ENCODE measurements at regions not wholly inside any gene's neighbourhood (a gene's known extent, or its start where the extent isn't known, plus 50 kb on each side); places are given as distances from the start of the nearest gene placed in this dataset.

DNA sequence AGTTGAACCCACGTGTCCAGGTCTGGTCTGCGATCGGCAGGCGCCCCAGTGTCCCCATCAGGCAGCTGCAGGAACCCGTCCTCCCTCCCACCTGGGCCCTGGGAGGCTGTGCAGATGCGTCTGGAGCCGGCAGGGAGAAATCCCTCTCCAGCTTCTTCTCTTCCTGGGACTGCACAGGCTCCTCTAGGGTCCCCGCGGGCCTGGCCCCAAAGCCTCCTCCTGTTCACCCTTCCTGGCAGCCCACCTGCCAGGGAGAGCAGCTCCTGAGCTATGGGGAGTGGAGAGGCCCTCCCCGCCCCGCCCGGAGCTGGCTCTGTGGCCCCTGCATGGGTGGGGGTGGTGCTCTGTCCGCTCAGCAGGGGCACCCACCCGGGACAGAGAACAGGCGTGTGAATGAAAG is 179.2 kb upstream of the ALKAL2 start:
- no peaks in the 10 kb centered on the region for H3K36me3 ChIP-seq (ENCODE audit: low read depth)
- DNase-seq = no peak
- TF ChIP-seq, protein P1, sequence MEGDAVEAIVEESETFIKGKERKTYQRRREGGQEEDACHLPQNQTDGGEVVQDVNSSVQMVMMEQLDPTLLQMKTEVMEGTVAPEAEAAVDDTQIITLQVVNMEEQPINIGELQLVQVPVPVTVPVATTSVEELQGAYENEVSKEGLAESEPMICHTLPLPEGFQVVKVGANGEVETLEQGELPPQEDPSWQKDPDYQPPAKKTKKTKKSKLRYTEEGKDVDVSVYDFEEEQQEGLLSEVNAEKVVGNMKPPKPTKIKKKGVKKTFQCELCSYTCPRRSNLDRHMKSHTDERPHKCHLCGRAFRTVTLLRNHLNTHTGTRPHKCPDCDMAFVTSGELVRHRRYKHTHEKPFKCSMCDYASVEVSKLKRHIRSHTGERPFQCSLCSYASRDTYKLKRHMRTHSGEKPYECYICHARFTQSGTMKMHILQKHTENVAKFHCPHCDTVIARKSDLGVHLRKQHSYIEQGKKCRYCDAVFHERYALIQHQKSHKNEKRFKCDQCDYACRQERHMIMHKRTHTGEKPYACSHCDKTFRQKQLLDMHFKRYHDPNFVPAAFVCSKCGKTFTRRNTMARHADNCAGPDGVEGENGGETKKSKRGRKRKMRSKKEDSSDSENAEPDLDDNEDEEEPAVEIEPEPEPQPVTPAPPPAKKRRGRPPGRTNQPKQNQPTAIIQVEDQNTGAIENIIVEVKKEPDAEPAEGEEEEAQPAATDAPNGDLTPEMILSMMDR (conservative IDR thresholded peaks at IDR 0.05) = no peak
- no peak for TF ChIP-seq EZH2 (IDR thresholded peaks at IDR 0.05; ENCODE audit: low read depth)
- intact Hi-C loops (cut with micrococcal nuclease; ENCODE audit: unreplicated experiment) = no loop called here
- no peaks in the 10 kb centered on the region for H3K79me2 ChIP-seq (ENCODE audit: low read depth)
- no peak overlapping the region for H2AFZ ChIP-seq
- H3K9me2 ChIP-seq (ENCODE audit: insufficient read depth) = no peaks in the 10 kb centered on the region
- no peak overlapping the region for H3K4me3 ChIP-seq
- H3K27me3 ChIP-seq (ENCODE audit: insufficient read depth, low read depth) = 0 out of 2 replicates have a peak, but pooled peaks cover 7% of the 10 kb centered on the region
- no peaks in the 10 kb centered on the region for H3K9me3 ChIP-seq (ENCODE audit: insufficient read depth, low read depth)
- CTCF ChIA-PET = no interaction called here
- no peaks in the 10 kb centered on the region for H3F3A ChIP-seq (ENCODE audit: insufficient read depth, low read depth)
- H3K27ac ChIP-seq = no peak overlapping the region
- BruUV-seq (replicated peaks) = no TSS peak
- peak overlapping the region; percentile 32 for H3K4me2 ChIP-seq
- POLR2A ChIA-PET (ENCODE audit: unreplicated experiment) = no interaction called here
- no peaks in the 10 kb centered on the region for H4K20me1 ChIP-seq (ENCODE audit: insufficient read depth)
- no peaks in the 10 kb centered on the region for H3K4me1 ChIP-seq (replicated peaks; ENCODE audit: insufficient read depth)

DNA sequence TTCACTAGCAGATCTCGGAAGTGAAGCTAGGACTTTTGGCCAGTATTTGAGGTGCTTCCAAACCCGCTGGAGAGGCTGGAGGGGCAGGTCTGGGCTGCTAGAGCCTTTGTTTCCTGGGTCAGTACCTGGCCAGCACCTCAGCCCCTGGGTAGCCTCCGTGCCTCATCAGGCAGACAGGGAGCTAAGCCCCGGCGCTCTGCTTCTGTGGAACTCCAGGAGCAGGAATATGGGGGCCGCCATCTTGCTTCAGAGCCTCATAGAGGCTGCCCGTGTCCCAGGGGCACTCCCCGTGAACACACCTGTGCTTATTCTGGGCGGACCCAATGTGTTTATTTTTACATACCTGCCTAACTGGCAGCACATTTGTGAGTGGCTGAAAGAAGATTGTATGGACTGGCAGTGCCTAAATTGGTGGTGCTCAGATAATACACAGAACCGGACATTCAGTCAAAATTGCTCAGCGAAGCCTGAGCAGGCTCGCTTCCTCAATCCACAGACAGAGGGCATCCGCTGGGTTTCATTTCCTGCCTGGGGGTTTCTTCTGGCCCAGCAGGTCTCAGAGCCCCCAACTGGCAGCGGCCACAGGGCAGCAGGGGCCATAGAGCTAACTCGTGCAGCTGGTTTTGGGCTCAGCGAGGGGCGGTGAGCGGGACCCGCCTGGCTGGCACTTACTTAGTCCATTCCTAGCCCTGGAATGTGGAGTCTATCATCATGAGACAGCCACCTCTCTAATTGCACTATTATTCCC is 176.8 kb upstream of the ALKAL2 start:
- H3K27me3 ChIP-seq (ENCODE audit: insufficient read depth, low read depth) = peaks cover 10% of the 10 kb centered on the region; the same call in 1 of the 2 replicates
- CTCF ChIA-PET = no interaction called here
- BruUV-seq (replicated peaks) = no TSS peak
- H3K27ac ChIP-seq = no peak overlapping the region
- TF ChIP-seq, protein P1 (conservative IDR thresholded peaks at IDR 0.05) = no peak
- TF ChIP-seq EZH2 (IDR thresholded peaks at IDR 0.05; ENCODE audit: low read depth) = no peak
- POLR2A ChIA-PET (ENCODE audit: unreplicated experiment) = no interaction called here
- H3K36me3 ChIP-seq (ENCODE audit: low read depth) = no peaks in the 10 kb centered on the region
- H3F3A ChIP-seq (ENCODE audit: insufficient read depth, low read depth) = no peaks in the 10 kb centered on the region
- no peaks in the 10 kb centered on the region for H3K9me2 ChIP-seq (ENCODE audit: insufficient read depth)
- no peaks in the 10 kb centered on the region for H4K20me1 ChIP-seq (ENCODE audit: insufficient read depth)
- peak in 1 of 2 experiments; percentile 31 for DNase-seq
- intact Hi-C loops (cut with micrococcal nuclease; ENCODE audit: unreplicated experiment) = no loop called here
- no peak overlapping the region for H3K4me2 ChIP-seq
- peaks cover 21% of the 10 kb centered on the region for H3K4me1 ChIP-seq (replicated peaks; ENCODE audit: insufficient read depth)
- H3K4me3 ChIP-seq = no peak overlapping the region
- no peaks in the 10 kb centered on the region for H3K9me3 ChIP-seq (ENCODE audit: insufficient read depth, low read depth)
- no peaks in the 10 kb centered on the region for H3K79me2 ChIP-seq (ENCODE audit: low read depth)
- no peak overlapping the region for H2AFZ ChIP-seq

DNA sequence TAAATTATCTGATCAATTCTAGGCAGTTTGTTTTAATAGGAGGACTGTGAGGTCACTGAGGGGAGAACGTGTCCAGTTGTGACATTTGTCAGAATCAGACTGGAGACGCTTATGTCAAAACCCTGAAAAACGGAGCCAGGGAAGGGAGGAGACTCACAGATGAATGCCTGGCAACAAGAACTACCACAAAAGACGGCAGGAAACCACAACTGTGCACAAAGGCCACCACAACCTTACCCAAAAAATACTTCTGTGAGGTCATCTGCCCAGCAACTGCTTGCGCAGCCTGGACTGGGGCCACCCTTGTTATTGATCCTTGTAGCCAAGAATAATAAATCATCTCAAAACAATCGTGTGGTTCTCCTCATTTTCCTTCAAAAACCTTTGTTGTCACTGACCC is 173.0 kb upstream of the ALKAL2 start:
- peak in 1 of 2 experiments; percentile 74 for DNase-seq
- no peak for TF ChIP-seq EZH2 (IDR thresholded peaks at IDR 0.05; ENCODE audit: low read depth)
- TF ChIP-seq, protein P1 (conservative IDR thresholded peaks at IDR 0.05) = no peak
- no peak overlapping the region for H3K4me3 ChIP-seq
- ChIA-PET POLR2A (ENCODE audit: unreplicated experiment) (no interaction called here), CTCF (no interaction called here)
- no TSS peak for BruUV-seq (replicated peaks)
- no peaks in the 10 kb centered on the region for H3K9me3 ChIP-seq (ENCODE audit: insufficient read depth, low read depth)
- H3K36me3 ChIP-seq (ENCODE audit: low read depth) = no peaks in the 10 kb centered on the region
- H2AFZ ChIP-seq = no peak overlapping the region
- H3K9me2 ChIP-seq (ENCODE audit: insufficient read depth) = no peaks in the 10 kb centered on the region
- no peaks in the 10 kb centered on the region for H3F3A ChIP-seq (ENCODE audit: insufficient read depth, low read depth)
- H3K79me2 ChIP-seq (ENCODE audit: low read depth) = no peaks in the 10 kb centered on the region
- H3K27me3 ChIP-seq (ENCODE audit: insufficient read depth, low read depth) = peaks cover 10% of the 10 kb centered on the region; the same call in 1 of the 2 replicates
- no peaks in the 10 kb centered on the region for H4K20me1 ChIP-seq (ENCODE audit: insufficient read depth)
- peak overlapping the region; percentile 58 for H3K4me2 ChIP-seq
- H3K4me1 ChIP-seq (replicated peaks; ENCODE audit: insufficient read depth) = peaks cover 29% of the 10 kb centered on the region
- H3K27ac ChIP-seq = no peak overlapping the region
- intact Hi-C loops (cut with micrococcal nuclease; ENCODE audit: unreplicated experiment) = no loop called here
